T-cell (primary cell): ENCODE measurements at regions not wholly inside any gene's neighbourhood (a gene's known extent, or its start where the extent isn't known, plus 50 kb on each side); places are given as distances from the start of the nearest gene placed in this dataset.

Experiments used
- ATAC-seq, 4 experiments: fragments of 200-7000 bp in 3 of 4; fragments of 150-1000 bp in 1 of 4; cut with Tn5 transposase; replicated peaks in 1 of 4; 1 replicate in 3 of 4; 2 replicates in 1 of 4; pipeline ENCODE4 v1.10.0; 2021; ENCODE audit warnings: moderate library complexity in 3 of 4, mild to moderate bottlenecking in 2 of 4, moderate number of reproducible peaks in 1 of 4
- CTCF ChIA-PET, 2 donors: fragments of 300-600 bp; sonication (Branson Sonifier 250); formaldehyde crosslinking; loops; one replicate each; lab custom pipeline; 2022; ENCODE audit warnings: antibody characterized with exemption in 2 of 2; lab: Charles Lee
- POLR2A ChIA-PET, 2 donors: fragments of 300-600 bp; sonication (Branson Sonifier 250); formaldehyde crosslinking; loops; one replicate each; lab custom pipeline; 2022; ENCODE audit warnings: antibody characterized with exemption in 2 of 2; lab: Charles Lee
- DNase-seq, 35 experiments: peaks; one replicate each; pipeline versions ENCODE4 v3.0.0 to v3.0.0-alpha.2; 2013 to 2023
- H3K27ac ChIP-seq: one replicate; pipeline ENCODE4 v1.5.1; 2013; ENCODE audit warnings: low read length
- H3K27me3 ChIP-seq, 2 experiments: replicated peaks in 1 of 2; 1 replicate in 1 of 2; 2 replicates in 1 of 2; pipeline versions ENCODE4 v1.6.1 to v1.7.0; 2013; ENCODE audit warnings: low read length in 1 of 2, mixed read lengths in 1 of 2; ENCODE audit not compliant: control insufficient read depth in 2 of 2, insufficient read depth in 2 of 2; ENCODE audit errors: extremely low read depth in 1 of 2
- H3K36me3 ChIP-seq, 2 donors: 1 replicate in 1 of 2; 2 replicates in 1 of 2; pipeline versions ENCODE4 v1.6.1 to v1.7.0; 2013; ENCODE audit warnings: low read length in 1 of 2; ENCODE audit not compliant: control insufficient read depth in 2 of 2, insufficient read depth in 1 of 2; ENCODE audit errors: extremely low read depth in 1 of 2
- H3K4me1 ChIP-seq, 2 experiments: 1 replicate in 1 of 2; 2 replicates in 1 of 2; pipeline versions ENCODE4 v1.6.1 to v1.7.0; 2013; ENCODE audit warnings: low read length in 2 of 2, mixed read lengths in 1 of 2; ENCODE audit not compliant: insufficient read depth in 2 of 2, control insufficient read depth in 1 of 2; ENCODE audit errors: extremely low read depth in 1 of 2
- H3K4me3 ChIP-seq, 2 donors: 1 replicate in 1 of 2; 2 replicates in 1 of 2; pipeline versions ENCODE4 v1.5.1 to v1.7.0; 2013; ENCODE audit warnings: mild to moderate bottlenecking in 2 of 2, low read length in 1 of 2, moderate library complexity in 1 of 2; ENCODE audit not compliant: control insufficient read depth in 1 of 2; ENCODE audit errors: extremely low read depth in 1 of 2
- H3K9me3 ChIP-seq: 2 replicates; pipeline ENCODE4 v1.7.0; 2013
- H3K27ac Mint-ChIP-seq, 2 donors: one replicate each; pipeline ENCODE4 v1.8.0; 2020 to 2021; ENCODE audit warnings: mild to moderate bottlenecking in 2 of 2, mixed read lengths in 2 of 2
- H3K27me3 Mint-ChIP-seq, 2 donors: one replicate each; pipeline ENCODE4 v1.8.0; 2021 to 2022; ENCODE audit warnings: mixed read lengths in 2 of 2
- H3K36me3 Mint-ChIP-seq: one replicate; pipeline ENCODE4 v1.8.0; 2021; ENCODE audit warnings: mixed read lengths
- H3K4me1 Mint-ChIP-seq, 3 donors: one replicate each; pipeline ENCODE4 v1.8.0; 2020 to 2022; ENCODE audit warnings: mixed read lengths in 3 of 3, mild to moderate bottlenecking in 1 of 3
- H3K4me3 Mint-ChIP-seq, 3 donors: one replicate each; pipeline ENCODE4 v1.8.0; 2020 to 2022; ENCODE audit warnings: mild to moderate bottlenecking in 3 of 3, mixed read lengths in 3 of 3, moderate library complexity in 3 of 3
- H3K9me3 Mint-ChIP-seq, 3 donors: one replicate each; pipeline ENCODE4 v1.8.0; 2020 to 2022; ENCODE audit warnings: mixed read lengths in 3 of 3
- WGBS: methylation state at CpG from one replicate; pipeline ENCODE4 v1.1.5; 2013; ENCODE audit warnings: missing lambda C conversion rate; ENCODE audit not compliant: insufficient coverage; 5-methylcytosine and 5-hydroxymethylcytosine counted together

DNA sequence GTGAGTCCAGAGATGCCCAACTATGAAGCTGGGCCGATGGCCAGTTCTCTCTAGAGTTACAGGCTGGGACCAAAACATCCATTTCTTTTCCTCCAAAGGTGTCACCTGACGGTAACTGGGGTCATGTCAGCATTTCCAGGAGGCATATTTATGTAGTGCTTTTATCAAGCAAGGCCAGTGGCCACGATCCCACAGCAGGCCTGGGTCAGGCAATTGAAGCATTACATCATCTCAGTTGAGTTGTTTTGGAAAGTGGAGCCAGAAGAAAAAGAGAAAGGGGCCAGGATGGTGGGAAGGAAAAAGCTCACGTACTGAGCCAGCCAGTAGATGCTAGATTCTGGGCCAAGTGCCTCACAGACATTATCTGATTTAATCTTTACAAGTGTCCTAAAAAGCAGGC lies 73.9 kb upstream of the BRINP1 start:
- H3K4me1 Mint-ChIP-seq = no peaks in the 10 kb centered on the region
- no peaks in the 10 kb centered on the region for H3K27me3 Mint-ChIP-seq
- no peak for ATAC-seq
- Histone ChIP-seq H3K36me3 (no peaks in the 10 kb centered on the region), H3K4me1 (no peaks in the 10 kb centered on the region), H3K9me3 (no peaks in the 10 kb centered on the region), H3K4me3 (no peak overlapping the region), H3K27me3 (no peaks in the 10 kb centered on the region), H3K27ac (no peak overlapping the region)
- H3K4me3 Mint-ChIP-seq = no peak overlapping the region
- no peaks in the 10 kb centered on the region for H3K36me3 Mint-ChIP-seq
- DNase-seq = no peak
- 30% methylated on average over 3 of the region's 4 CpGs for WGBS
- H3K27ac Mint-ChIP-seq = no peak overlapping the region
- CTCF ChIA-PET = no interaction called here
- POLR2A ChIA-PET = no interaction called here
- peaks cover 2 to 9% (median 3%) of the 10 kb centered on the region in 3 donors for H3K9me3 Mint-ChIP-seq

DNA sequence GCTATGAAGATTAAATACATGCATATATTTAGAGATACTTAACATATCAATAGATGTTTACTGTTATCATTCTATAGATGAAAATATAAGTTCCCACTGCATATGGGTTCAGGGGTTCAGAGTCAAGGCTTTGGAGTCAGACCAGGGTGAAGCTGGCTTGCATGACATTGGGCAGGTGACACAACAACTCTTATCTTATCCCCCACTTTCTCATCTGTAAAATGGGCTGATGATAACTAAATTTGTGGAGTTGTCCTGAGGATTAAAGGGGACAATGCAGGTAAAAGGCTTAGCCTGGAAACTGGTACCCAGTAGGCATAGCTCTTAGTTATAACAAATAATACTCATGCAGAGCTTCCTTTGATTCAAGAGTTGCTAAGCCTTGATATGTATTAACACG lies 72.6 kb upstream of the BRINP1 start:
- Histone ChIP-seq H3K4me3 (no peak overlapping the region), H3K9me3 (no peaks in the 10 kb centered on the region), H3K27ac (no peak overlapping the region), H3K27me3 (no peaks in the 10 kb centered on the region), H3K36me3 (no peaks in the 10 kb centered on the region), H3K4me1 (no peaks in the 10 kb centered on the region)
- DNase-seq = no peak
- no CpG with 5 or more reads among the region's 1 CpG for WGBS
- no peaks in the 10 kb centered on the region for H3K27me3 Mint-ChIP-seq
- no peak overlapping the region for H3K27ac Mint-ChIP-seq
- H3K4me1 Mint-ChIP-seq = no peaks in the 10 kb centered on the region
- no peak for ATAC-seq
- ChIA-PET POLR2A (no interaction called here), CTCF (no interaction called here)
- H3K9me3 Mint-ChIP-seq = peaks cover 2 to 9% (median 3%) of the 10 kb centered on the region in 3 donors
- H3K4me3 Mint-ChIP-seq = no peak overlapping the region
- H3K36me3 Mint-ChIP-seq = no peaks in the 10 kb centered on the region

DNA sequence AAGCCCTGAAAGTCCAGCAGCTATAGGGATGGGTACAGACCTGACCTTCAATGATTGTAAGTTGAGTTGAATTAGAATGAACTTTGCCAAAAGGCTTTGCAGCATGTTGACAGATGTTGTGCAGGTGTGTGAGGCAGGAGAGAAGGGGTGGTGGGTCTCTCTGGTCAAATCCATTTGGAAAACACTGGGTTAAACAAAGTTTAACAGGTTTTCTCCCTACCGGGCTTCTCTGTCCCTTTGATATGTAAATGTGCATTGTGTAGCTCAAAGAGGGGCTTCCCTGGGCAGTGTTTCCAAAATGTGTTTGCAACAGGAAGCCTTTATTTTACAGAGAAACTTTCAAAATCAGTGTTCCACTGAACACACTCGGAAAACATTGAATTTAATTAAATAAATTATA lies 72.1 kb upstream of the BRINP1 start:
- WGBS = 0% methylated on average over 1 of the region's 2 CpGs
- H3K36me3 Mint-ChIP-seq = no peaks in the 10 kb centered on the region
- no peak overlapping the region for H3K27ac Mint-ChIP-seq
- Histone ChIP-seq H3K27me3 (no peaks in the 10 kb centered on the region), H3K36me3 (no peaks in the 10 kb centered on the region), H3K9me3 (no peaks in the 10 kb centered on the region), H3K4me1 (no peaks in the 10 kb centered on the region), H3K27ac (no peak overlapping the region), H3K4me3 (no peak overlapping the region)
- POLR2A ChIA-PET = no interaction called here
- no peaks in the 10 kb centered on the region for H3K4me1 Mint-ChIP-seq
- CTCF ChIA-PET = no interaction called here
- peaks cover 2 to 9% (median 3%) of the 10 kb centered on the region in 3 donors for H3K9me3 Mint-ChIP-seq
- DNase-seq (no peak), ATAC-seq (no peak)
- no peaks in the 10 kb centered on the region for H3K27me3 Mint-ChIP-seq
- no peak overlapping the region for H3K4me3 Mint-ChIP-seq

DNA sequence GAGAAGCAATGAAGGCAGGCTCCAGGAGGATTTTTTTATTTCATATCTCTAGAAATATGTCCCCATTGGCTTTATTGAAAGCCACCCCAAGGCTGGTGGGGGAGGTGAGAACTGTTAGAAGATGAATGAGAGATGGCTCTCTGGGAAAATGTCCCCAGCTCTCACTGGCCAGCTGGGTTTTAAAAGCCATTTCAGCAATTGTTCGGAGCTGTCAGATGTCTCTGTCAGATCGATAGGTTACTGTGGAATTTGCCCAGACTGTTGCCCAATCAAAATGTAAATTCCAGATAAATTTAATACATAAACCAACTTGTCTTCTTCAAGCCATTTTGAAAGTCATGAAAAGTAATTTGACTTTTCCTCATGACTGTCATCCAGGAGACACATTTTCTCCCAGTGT lies 67.0 kb upstream of the BRINP1 start:
- Histone ChIP-seq H3K27ac (no peak overlapping the region), H3K4me1 (no peaks in the 10 kb centered on the region), H3K4me3 (no peak overlapping the region), H3K9me3 (no peaks in the 10 kb centered on the region), H3K36me3 (no peaks in the 10 kb centered on the region), H3K27me3 (no peaks in the 10 kb centered on the region)
- H3K27me3 Mint-ChIP-seq = no peaks in the 10 kb centered on the region
- CTCF ChIA-PET = no interaction called here
- no peak for DNase-seq
- no peaks in the 10 kb centered on the region for H3K36me3 Mint-ChIP-seq
- ATAC-seq = no peak
- H3K4me1 Mint-ChIP-seq = no peaks in the 10 kb centered on the region
- 83% methylated on average over 1 of the region's 2 CpGs for WGBS
- H3K9me3 Mint-ChIP-seq = peaks cover 0 to 6% (median 0%) of the 10 kb centered on the region in 3 donors
- POLR2A ChIA-PET = no interaction called here
- H3K27ac Mint-ChIP-seq = no peak overlapping the region
- no peak overlapping the region for H3K4me3 Mint-ChIP-seq

DNA sequence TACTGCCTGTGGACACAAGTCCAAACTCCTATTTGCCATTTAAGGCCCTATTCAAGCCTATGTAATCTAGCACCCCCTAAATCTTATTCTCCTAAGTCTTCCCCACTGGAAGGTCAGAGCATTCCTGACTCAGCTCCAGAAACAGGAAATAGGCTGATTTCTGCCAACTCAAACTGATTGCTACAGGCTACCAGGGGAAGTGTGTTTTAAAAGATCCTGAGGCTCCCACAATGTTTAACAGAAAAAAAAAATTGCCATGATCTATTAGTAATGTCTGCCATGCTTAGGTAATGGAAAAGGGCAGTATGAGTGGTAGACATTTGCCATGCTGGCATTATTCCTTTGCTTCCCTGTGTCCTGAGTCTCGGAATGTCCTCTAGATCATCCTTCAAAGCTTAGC lies 65.8 kb upstream of the BRINP1 start:
- no peaks in the 10 kb centered on the region for H3K9me3 ChIP-seq
- H3K36me3 ChIP-seq = no peaks in the 10 kb centered on the region
- no peak overlapping the region for H3K27ac ChIP-seq
- no peaks in the 10 kb centered on the region for H3K4me1 ChIP-seq
- ATAC-seq (no peak), DNase-seq (no peak)
- H3K4me3 Mint-ChIP-seq = no peak overlapping the region
- H3K36me3 Mint-ChIP-seq = no peaks in the 10 kb centered on the region
- H3K27me3 Mint-ChIP-seq = no peaks in the 10 kb centered on the region
- peaks cover 0 to 6% (median 0%) of the 10 kb centered on the region in 3 donors for H3K9me3 Mint-ChIP-seq
- CTCF ChIA-PET = no interaction called here
- no peak overlapping the region for H3K4me3 ChIP-seq
- H3K4me1 Mint-ChIP-seq = no peaks in the 10 kb centered on the region
- no CpG with 5 or more reads among the region's 1 CpG for WGBS
- POLR2A ChIA-PET = no interaction called here
- no peak overlapping the region for H3K27ac Mint-ChIP-seq
- H3K27me3 ChIP-seq = no peaks in the 10 kb centered on the region

DNA sequence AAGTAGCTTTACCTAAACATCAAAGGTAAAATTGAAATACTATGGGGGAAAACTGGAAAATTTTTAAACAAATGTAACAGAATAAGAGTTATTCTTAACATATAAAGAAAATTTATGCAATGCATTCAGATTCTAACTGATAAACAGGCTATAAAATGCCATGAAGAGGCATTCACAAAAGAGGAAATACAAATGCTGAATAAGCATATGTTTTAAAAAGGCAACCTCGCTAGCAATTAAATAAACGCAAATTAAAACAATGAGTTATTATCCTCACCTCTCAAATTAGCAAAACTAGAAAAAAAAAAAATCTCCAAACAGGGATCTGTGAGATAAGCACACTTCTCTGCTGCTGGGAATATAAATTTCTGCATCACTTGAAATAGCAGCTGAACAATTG lies 63.2 kb upstream of the BRINP1 start:
- H3K27me3 Mint-ChIP-seq = no peaks in the 10 kb centered on the region
- peaks cover 0 to 2% (median 0%) of the 10 kb centered on the region in 3 donors for H3K9me3 Mint-ChIP-seq
- ChIA-PET POLR2A (no interaction called here), CTCF (no interaction called here)
- Histone ChIP-seq H3K27me3 (no peaks in the 10 kb centered on the region), H3K27ac (no peak overlapping the region), H3K4me1 (no peaks in the 10 kb centered on the region), H3K9me3 (no peaks in the 10 kb centered on the region), H3K4me3 (no peak overlapping the region), H3K36me3 (no peaks in the 10 kb centered on the region)
- DNase-seq = no peak
- H3K4me3 Mint-ChIP-seq = no peak overlapping the region
- no peak overlapping the region for H3K27ac Mint-ChIP-seq
- no CpG with 5 or more reads among the region's 2 CpGs for WGBS
- ATAC-seq = no peak
- no peaks in the 10 kb centered on the region for H3K36me3 Mint-ChIP-seq
- no peaks in the 10 kb centered on the region for H3K4me1 Mint-ChIP-seq

DNA sequence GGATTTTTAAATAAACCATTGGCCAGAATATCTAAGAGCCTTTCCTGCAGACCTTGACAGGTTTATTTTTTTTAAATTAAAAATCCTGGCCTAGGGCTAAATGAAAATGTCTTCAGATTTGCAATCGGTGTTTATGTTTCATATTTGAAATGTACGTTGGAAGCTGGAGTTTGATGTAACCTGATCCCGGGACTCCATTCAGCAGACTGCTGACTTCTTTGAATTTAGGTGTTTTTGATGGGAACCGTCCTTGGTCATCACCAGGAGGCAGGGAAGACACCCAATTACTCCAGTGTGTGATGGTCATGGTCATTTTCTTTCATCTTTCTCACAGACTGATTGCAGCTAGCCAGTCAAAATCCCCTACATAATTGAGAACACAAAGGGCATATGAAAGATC lies 60.1 kb upstream of the BRINP1 start:
- Mint-ChIP-seq H3K9me3 (peaks cover 0 to 13% (median 9%) of the 10 kb centered on the region in 3 donors), H3K36me3 (no peaks in the 10 kb centered on the region), H3K27me3 (no peaks in the 10 kb centered on the region), H3K4me3 (no peak overlapping the region), H3K27ac (no peak overlapping the region), H3K4me1 (no peaks in the 10 kb centered on the region)
- Histone ChIP-seq H3K4me3 (no peak overlapping the region), H3K9me3 (no peaks in the 10 kb centered on the region), H3K27ac (no peak overlapping the region), H3K27me3 (no peaks in the 10 kb centered on the region), H3K4me1 (no peaks in the 10 kb centered on the region), H3K36me3 (no peaks in the 10 kb centered on the region)
- DNase-seq (no peak), ATAC-seq (no peak)
- ChIA-PET CTCF (no interaction called here), POLR2A (no interaction called here)
- WGBS = 93% methylated on average over 2 of the region's 4 CpGs
